SK-N-SH (cell line): ENCODE measurements at regions not wholly inside any gene's neighbourhood (a gene's known extent, or its start where the extent isn't known, plus 50 kb on each side); places are given as distances from the start of the nearest gene placed in this dataset.

Source experiments
- CTCF ChIA-PET: fragments of 300-600, 350-600 bp; formaldehyde crosslinking; extraction: SDS; loops from one replicate; lab custom pipeline; 2021; lab: Yijun Ruan, JAX
- POLR2A ChIA-PET: fragments of 350-600 bp; sonication (Branson Sonifier 250); formaldehyde crosslinking; extraction: SDS; loops from one replicate; lab custom pipeline; 2020; ENCODE audit warnings: antibody characterized with exemption, inconsistent platforms; lab: Yijun Ruan, JAX
- DNase-seq: peaks from one replicate; pipeline ENCODE4 v3.0.0; 2012
- H2AFZ ChIP-seq: fragments of 200-600 bp; sonication (generic); 2 replicates; pipeline ENCODE4 v1.8.1; 2016; ENCODE audit warnings: antibody characterized with exemption, mild to moderate bottlenecking, low read depth
- H3F3A ChIP-seq: fragments of 200-600 bp; sonication (generic); replicated peaks from 2 replicates; pipeline ENCODE3; 2016; ENCODE audit warnings: antibody characterized with exemption, mild to moderate bottlenecking; ENCODE audit not compliant: insufficient read depth
- H3K27ac ChIP-seq, 2 experiments: fragments of 200-500 bp in 1 of 2; fragments of 200-600 bp in 1 of 2; sonication (Bioruptor generic) in 1 of 2; sonication (generic), shearing (Covaris generic) in 1 of 2; 2 replicates each; pipeline versions ENCODE4 v1.5.1 to v1.6.1; 2014 to 2016; ENCODE audit warnings: low read depth in 2 of 2, inconsistent platforms in 1 of 2, low read length in 1 of 2, mild to moderate bottlenecking in 1 of 2, mixed read lengths in 1 of 2
- H3K27me3 ChIP-seq: fragments of 200-600 bp; sonication (generic), shearing (Covaris generic); 2 replicates; pipeline ENCODE4 v1.6.1; 2016; ENCODE audit warnings: mixed run types; ENCODE audit not compliant: insufficient read depth
- H3K36me3 ChIP-seq, 2 experiments: fragments of 200-500 bp in 1 of 2; fragments of 200-600 bp in 1 of 2; sonication (Bioruptor generic) in 1 of 2; sonication (generic) in 1 of 2; replicated peaks in 1 of 2; 2 replicates each; pipeline versions ENCODE3 to v1.5.1; 2014 to 2016; ENCODE audit warnings: low read length in 1 of 2, mild to moderate bottlenecking in 1 of 2; ENCODE audit not compliant: insufficient read depth in 2 of 2, control insufficient read depth in 1 of 2
- H3K4me1 ChIP-seq, 2 experiments: fragments of 200-500 bp in 1 of 2; fragments of 200-600 bp in 1 of 2; sonication (Bioruptor generic) in 1 of 2; sonication (generic), shearing (Covaris generic) in 1 of 2; 2 replicates each; pipeline versions ENCODE4 v1.5.1 to v1.6.1; 2014 to 2016; ENCODE audit warnings: low read depth in 1 of 2, low read length in 1 of 2, mixed run types in 1 of 2; ENCODE audit not compliant: insufficient read depth in 2 of 2, control insufficient read depth in 1 of 2
- H3K4me2 ChIP-seq: fragments of 200-600 bp; sonication (generic), shearing (Covaris generic); 2 replicates; pipeline ENCODE4 v1.6.1; 2017; ENCODE audit warnings: mixed run types
- H3K4me3 ChIP-seq, 2 experiments: fragments of 200-500 bp in 1 of 2; fragments of 200-600 bp in 1 of 2; sonication (Bioruptor generic) in 1 of 2; sonication (generic), shearing (Covaris generic) in 1 of 2; 2 replicates each; pipeline versions ENCODE4 v1.5.1 to v1.8.1; 2014 to 2016; ENCODE audit warnings: low read depth in 2 of 2, inconsistent platforms in 1 of 2, low read length in 1 of 2, mild to moderate bottlenecking in 1 of 2, mixed read lengths in 1 of 2, moderate library complexity in 1 of 2
- H3K79me2 ChIP-seq: fragments of 200-600 bp; sonication (generic); 2 replicates; pipeline ENCODE4 v1.8.1; 2017; ENCODE audit warnings: mild to moderate bottlenecking; ENCODE audit not compliant: insufficient read depth
- H3K9ac ChIP-seq: fragments of 200-600 bp; sonication (generic); 2 replicates; pipeline ENCODE4 v1.6.1; 2017; ENCODE audit warnings: mixed run types
- H3K9me2 ChIP-seq: fragments of 200-600 bp; sonication (generic); 2 replicates; pipeline ENCODE4 v1.6.1; 2017; ENCODE audit warnings: mixed run types
- H3K9me3 ChIP-seq: fragments of 200-600 bp; sonication (generic); 2 replicates; pipeline ENCODE4 v1.6.1; 2017; ENCODE audit warnings: mixed run types, mild to moderate bottlenecking, moderate library complexity
- H4K20me1 ChIP-seq: fragments of 200-600 bp; sonication (generic); 2 replicates; pipeline ENCODE4 v1.6.1; 2017; ENCODE audit warnings: mild to moderate bottlenecking, mixed run types; ENCODE audit not compliant: insufficient read depth
- CHD2 ChIP-seq: fragments of 150-350 bp; IDR thresholded peaks from 2 replicates; pipeline ENCODE4 v1.6.1; 2018; ENCODE audit warnings: low read length; ENCODE audit not compliant: partially characterized antibody
- EP300 ChIP-seq, 2 experiments: IDR thresholded peaks; 2 replicates each; pipeline versions ENCODE4 v1.4.0 to v1.6.1; 2012; ENCODE audit warnings: borderline replicate concordance in 1 of 2, low read depth in 1 of 2, low read length in 1 of 2
- EZH2phosphoT487 ChIP-seq: fragments of 200-600 bp; sonication (generic); IDR thresholded peaks from 2 replicates; pipeline ENCODE4 v1.6.1; 2017; ENCODE audit warnings: low read depth, mixed run types, mild to moderate bottlenecking, antibody characterized with exemption, moderate library complexity, borderline replicate concordance
- FOSL2 ChIP-seq: IDR thresholded peaks from 2 replicates; pipeline ENCODE4 v1.4.0; 2012; ENCODE audit warnings: low read depth, mild to moderate bottlenecking, moderate library complexity, borderline replicate concordance
- FOXJ3 ChIP-seq: sonication (generic); formaldehyde crosslinking; IDR thresholded peaks from 2 replicates; pipeline ENCODE4 v1.5.1; 2020; ENCODE audit warnings: mild to moderate bottlenecking, missing genetic modification reagents
- FOXM1 ChIP-seq: IDR thresholded peaks from 2 replicates; pipeline ENCODE4 v1.4.0; 2012; ENCODE audit warnings: low read depth, mild to moderate bottlenecking
- GABPA ChIP-seq: IDR thresholded peaks from 2 replicates; pipeline ENCODE4 v1.4.0; 2012; ENCODE audit warnings: low read depth, mild to moderate bottlenecking
- MEF2A ChIP-seq: IDR thresholded peaks from 2 replicates; pipeline ENCODE4 v1.4.0; 2012; ENCODE audit warnings: low read depth, borderline replicate concordance
- NFIC ChIP-seq: IDR thresholded peaks from 2 replicates; pipeline ENCODE4 v1.4.0; 2012; ENCODE audit warnings: borderline replicate concordance
- POLR2AphosphoS5 ChIP-seq: IDR thresholded peaks from 2 replicates; pipeline ENCODE4 v1.6.1; 2012; ENCODE audit warnings: low read depth, low read length
- RAD21 ChIP-seq: IDR thresholded peaks from 2 replicates; pipeline ENCODE4 v1.6.1; 2012; ENCODE audit warnings: mild to moderate bottlenecking, low read length
- REST ChIP-seq: IDR thresholded peaks from 2 replicates; pipeline ENCODE4 v1.6.1; 2012; ENCODE audit warnings: mild to moderate bottlenecking, low read depth, low read length, moderate library complexity
- RXRA ChIP-seq: IDR thresholded peaks from 2 replicates; pipeline ENCODE4 v1.4.0; 2012; ENCODE audit warnings: low read depth, mild to moderate bottlenecking, borderline replicate concordance
- SIN3A ChIP-seq: IDR thresholded peaks from 2 replicates; pipeline ENCODE4 v1.6.1; 2012; ENCODE audit warnings: low read depth, mild to moderate bottlenecking, low read length, moderate library complexity, borderline replicate concordance
- SMC3 ChIP-seq: IDR thresholded peaks from 2 replicates; pipeline ENCODE4 v1.6.1; 2012; ENCODE audit warnings: low read depth, low read length, improper control_type of control experiment
- TAF1 ChIP-seq: IDR thresholded peaks from 2 replicates; pipeline ENCODE4 v1.6.1; 2012; ENCODE audit warnings: low read depth, mild to moderate bottlenecking, low read length, moderate library complexity, borderline replicate concordance
- WGBS: methylation state at CpG from one replicate; pipeline ENCODE4 v1.1.6; 2017; ENCODE audit warnings: low lambda C conversion rate; 5-methylcytosine and 5-hydroxymethylcytosine counted together

GRCh38 chr10:44684661-44685060, 226.5 kb upstream of the TMEM72 start:
- H3K4me2 ChIP-seq: no peak overlapping the region
- H3K4me1 ChIP-seq: no peaks in the 10 kb centered on the region
- no peak overlapping the region for H3K4me3 ChIP-seq
- TF ChIP-seq FOSL2 (no peak), NFIC (no peak), RAD21 (no peak), MEF2A (no peak), FOXJ3 (CRISPR knock-in tag) (no peak), TAF1 (no peak), EP300 (IDR thresholded peaks at IDR 0.05; ENCODE audit: borderline replicate concordance in 1 of 2, low read depth in 1 of 2, low read length in 1 of 2) (no peak), RXRA (no peak), POLR2AphosphoS5 (no peak), GABPA (no peak)
- H3K9me2 ChIP-seq: no peaks in the 10 kb centered on the region
- no peaks in the 10 kb centered on the region for H3K79me2 ChIP-seq
- H4K20me1 ChIP-seq: no peaks in the 10 kb centered on the region
- WGBS: 0% methylated on average over 2 of the region's 2 CpGs
- no peaks in the 10 kb centered on the region for H3F3A ChIP-seq
- H3K9me3 ChIP-seq: no peaks in the 10 kb centered on the region
- H2AFZ ChIP-seq: no peak overlapping the region
- peaks cover 11% of the 10 kb centered on the region; the same call in 1 of the 2 replicates for H3K27me3 ChIP-seq
- no peak for DNase-seq
- no peaks in the 10 kb centered on the region for H3K36me3 ChIP-seq
- ChIA-PET CTCF (interaction anchor here (1.0 kb wide), 1 partner anchor 22 kb away, joined by 3 read pairs; no protein-coding TSS in a partner anchor), POLR2A (no interaction called here)
- H3K27ac ChIP-seq: no peak overlapping the region
- H3K9ac ChIP-seq: no peak overlapping the region

GRCh38 chr10:44685220-44685619, 225.9 kb upstream of the TMEM72 start:
- H3K9me2 ChIP-seq: no peaks in the 10 kb centered on the region
- H3K4me1 ChIP-seq: no peaks in the 10 kb centered on the region
- no peak overlapping the region for H2AFZ ChIP-seq
- no peak overlapping the region for H3K4me2 ChIP-seq
- WGBS: 4% methylated on average over 6 of the region's 6 CpGs
- no peaks in the 10 kb centered on the region for H3F3A ChIP-seq
- no peaks in the 10 kb centered on the region for H3K36me3 ChIP-seq
- no peaks in the 10 kb centered on the region for H3K9me3 ChIP-seq
- H3K4me3 ChIP-seq: no peak overlapping the region
- TF ChIP-seq SIN3A (no peak), FOXM1 (no peak), EZH2phosphoT487 (no peak), REST (no peak), NFIC (no peak), CHD2 (no peak), SMC3 (no peak), TAF1 (no peak)
- no peak overlapping the region for H3K27ac ChIP-seq
- POLR2A ChIA-PET: no interaction called here
- H3K79me2 ChIP-seq: no peaks in the 10 kb centered on the region
- peaks cover 12% of the 10 kb centered on the region; the same call in 1 of the 2 replicates for H3K27me3 ChIP-seq
- no peak for DNase-seq
- no peak overlapping the region for H3K9ac ChIP-seq
- H4K20me1 ChIP-seq: no peaks in the 10 kb centered on the region
- CTCF ChIA-PET: interaction anchor here (0.9 to 1.0 kb wide), 2 partner anchors 12 to 21 kb away, joined by 3 read pairs; no protein-coding TSS in a partner anchor
